NCI-H82 (cell line): ENCODE measurements at regions not wholly inside any gene's neighbourhood (a gene's known extent, or its start where the extent isn't known, plus 50 kb on each side); places are given as distances from the start of the nearest gene placed in this dataset.
"Not testable (repeated sequence)": the region's sequence is repeated elsewhere in the genome, so short reads cannot be mapped to it uniquely, and the experiment has no call there.

Experiments
- DNase-seq: peaks from one replicate; lab custom pipeline; 2025; lab: John Stamatoyannopoulos, UW

DNA sequence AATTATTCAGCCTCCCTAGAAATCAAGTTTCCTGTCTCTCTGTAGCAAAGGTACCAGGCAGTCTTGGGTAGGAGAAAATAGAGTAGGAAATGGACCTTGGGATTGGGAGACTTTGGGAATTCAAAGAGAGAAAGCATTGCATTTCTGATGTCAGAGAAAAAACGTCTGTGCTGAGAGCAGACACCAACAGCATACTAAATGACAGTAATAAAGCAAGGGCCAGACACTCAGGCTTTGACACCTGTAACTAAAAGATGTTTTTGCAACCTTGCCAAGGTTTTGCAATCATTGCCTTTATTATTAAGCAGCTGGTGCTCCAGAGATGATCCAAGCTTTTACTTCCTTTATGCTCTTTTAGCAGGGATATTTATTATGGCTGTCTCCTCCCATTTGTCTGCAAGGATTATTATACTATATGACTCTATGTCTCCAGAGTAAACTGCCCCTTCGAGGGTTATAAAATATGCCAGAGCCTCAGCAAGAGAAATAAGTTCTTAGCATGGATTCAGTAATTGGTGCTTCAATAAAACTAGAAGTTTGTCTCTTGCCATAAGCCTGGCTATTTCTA, 85.2 kb upstream of the GRAMD1B start:
- no peak for DNase-seq

DNA sequence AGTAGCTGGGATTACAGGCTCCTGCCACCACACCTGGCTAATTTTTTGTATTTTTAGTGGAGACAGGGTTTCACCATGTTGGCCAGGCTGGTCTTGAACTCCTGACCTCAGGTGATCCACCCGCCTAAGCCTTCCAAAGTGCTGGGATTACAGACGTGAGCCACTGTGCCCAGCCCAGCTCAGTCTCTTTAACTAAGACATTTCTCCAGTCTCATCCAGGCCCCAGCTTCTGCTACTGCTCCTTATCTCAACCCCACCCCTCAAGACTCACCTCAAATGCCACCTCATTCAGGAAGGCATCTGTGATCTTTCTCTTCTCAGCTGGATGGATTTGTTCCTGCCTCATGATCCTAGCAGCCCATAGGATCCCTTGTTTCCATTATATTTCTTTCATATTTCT, 85.9 kb upstream of the GRAMD1B start:
- peak; percentile 26 for DNase-seq

DNA sequence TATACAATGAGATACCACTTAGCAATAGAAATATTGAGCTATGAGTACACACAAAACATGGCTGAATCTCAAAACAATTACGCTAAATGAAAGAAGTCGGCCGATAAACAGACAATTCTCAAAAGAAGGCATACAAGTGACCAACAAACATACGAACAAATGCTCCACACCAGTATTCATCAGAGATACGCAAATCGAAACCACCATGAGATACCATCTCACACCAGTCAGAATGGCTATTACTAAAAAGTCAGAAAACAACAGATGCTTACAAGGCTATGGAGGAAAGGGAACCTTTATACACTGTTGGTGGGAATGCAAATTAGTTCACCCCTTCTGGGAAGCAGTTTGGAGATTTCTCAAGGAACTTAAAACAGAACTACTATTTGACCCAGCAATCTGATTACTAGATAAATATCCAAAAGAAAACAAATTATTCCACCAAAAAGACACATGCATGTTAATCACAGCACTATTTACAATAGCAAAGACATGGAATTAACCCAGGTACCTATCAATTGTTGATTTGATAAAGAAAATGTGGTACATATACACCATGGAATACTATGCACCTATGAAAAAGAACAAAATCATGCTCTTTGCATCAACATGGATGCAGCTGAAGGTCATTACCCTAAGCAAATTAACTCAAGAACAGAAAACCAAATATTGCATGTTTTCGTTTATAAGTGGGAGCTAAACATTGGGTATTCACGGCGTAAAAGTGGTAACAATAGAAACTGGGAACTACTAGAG, 90.9 kb upstream of the GRAMD1B start:
- no peak for DNase-seq

DNA sequence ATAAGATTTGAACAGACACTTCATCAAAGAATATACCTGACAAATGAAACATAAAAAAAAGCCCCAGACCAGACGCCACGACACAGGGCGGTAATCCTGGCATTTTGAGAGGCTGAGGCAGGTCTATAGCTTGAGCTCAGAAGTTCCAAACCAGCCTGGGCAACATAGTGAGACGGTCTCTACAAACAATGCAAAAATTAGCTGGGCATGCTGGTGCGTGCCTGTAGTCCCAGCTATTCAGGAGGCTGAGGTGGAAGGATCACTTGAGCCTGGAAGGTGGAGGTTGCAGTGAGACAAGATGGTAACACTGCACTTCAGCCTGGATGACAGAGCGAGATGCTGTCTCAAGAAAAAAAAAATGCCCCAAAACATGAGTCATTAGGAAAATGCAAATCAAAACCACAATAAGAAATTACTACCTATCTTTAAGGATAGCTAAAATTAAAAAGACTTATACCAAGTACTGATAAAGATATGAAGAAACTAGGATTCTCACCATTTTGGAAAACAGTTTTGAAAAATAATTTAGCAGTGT, 91.7 kb upstream of the GRAMD1B start:
- no peak for DNase-seq

DNA sequence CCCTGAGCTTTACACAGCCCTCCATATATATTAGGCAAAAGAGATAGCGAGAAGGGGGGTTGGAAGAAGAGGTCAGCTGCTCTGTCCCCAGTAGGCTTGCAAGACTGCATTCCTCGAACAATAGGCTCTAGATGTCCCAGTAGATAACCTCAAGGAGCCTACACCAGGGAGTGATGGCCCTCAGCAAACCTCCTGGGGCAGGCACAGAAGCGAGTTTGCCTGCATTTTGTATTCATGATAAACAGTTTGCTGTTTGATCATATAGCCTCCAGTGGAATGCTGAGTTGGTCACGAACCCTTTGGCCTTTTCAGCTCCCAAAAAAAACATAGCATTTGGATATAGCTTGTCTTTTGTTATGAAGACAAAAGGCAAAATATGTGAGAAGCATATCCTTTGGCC, 95.1 kb upstream of the GRAMD1B start:
- no peak for DNase-seq

DNA sequence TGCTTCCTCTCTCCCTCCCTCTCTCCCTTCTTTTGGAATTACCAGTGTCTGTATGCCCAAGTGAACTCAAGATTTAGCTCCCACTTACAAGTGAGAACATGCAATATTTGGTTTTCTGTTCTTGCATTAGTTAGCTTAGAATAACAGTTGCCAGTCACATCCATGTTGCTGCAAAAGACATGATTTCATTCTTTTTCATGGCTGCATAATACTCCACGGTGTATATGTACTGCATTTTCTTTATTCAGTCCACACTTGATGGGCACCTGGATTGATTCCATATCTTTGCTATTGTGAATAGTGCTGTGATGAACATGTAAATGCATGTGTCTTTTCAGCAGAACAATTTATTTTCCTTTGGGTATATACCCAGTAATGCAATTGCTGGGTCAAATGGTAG, 97.5 kb upstream of the GRAMD1B start:
- DNase-seq: not testable (repeated sequence)

DNA sequence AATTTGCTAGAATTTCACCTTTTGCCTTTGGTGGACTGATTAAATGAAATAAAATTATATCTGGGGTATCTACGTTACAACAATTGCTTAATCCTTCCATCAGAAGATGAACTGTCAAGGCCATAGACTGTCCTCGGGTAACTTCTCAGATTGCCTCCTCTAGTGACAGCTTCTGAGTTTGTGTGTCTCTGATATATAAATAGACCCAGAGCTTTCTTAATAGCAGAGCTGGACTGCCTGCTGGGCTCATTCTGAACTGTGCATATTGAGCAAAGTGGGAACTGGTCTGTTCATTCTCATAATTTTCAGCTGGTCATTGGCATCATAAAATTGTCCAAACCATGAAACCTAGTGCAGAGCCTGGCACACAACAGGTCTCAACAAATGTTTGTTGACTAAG, 99.1 kb upstream of the GRAMD1B start:
- no peak for DNase-seq

DNA sequence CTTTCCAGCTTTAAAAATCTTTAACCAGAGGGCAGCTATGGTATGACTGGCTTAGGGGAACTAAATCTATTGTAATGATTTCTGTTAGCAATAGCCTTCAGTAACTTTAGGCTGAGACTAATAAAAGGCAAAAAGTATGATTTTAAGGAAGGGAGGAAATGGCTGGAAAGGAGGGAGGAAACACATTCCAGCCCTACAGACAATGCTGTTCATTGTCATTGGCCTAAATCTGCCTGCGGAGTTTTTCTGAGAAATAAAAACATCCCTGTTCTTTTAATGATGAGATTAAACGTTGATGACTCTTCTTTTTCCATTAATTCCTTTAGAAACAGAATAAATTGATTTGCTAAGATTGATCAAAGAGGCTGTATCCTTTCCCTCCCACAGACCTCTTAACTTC, 99.6 kb upstream of the GRAMD1B start:
- DNase-seq: no peak

DNA sequence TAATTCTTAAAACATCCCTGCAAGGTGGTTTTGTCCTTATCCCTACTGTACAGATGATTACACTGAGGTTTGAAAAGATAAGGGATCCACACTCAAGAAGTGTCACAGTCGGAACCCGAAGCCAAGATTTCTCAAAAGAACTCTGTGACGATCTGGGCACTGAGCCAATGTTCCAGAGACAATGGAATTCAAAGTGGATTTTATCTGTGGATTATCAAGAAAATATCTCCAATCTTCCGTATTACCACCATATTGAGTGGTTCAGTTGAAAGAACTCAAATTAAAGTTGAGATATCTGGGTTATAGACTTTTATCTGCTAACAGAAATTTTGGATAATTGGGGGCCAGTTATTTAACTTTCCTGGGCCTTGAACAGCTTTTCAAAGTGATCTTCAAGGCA, 100.0 kb upstream of the GRAMD1B start:
- DNase-seq: peak; percentile 46

DNA sequence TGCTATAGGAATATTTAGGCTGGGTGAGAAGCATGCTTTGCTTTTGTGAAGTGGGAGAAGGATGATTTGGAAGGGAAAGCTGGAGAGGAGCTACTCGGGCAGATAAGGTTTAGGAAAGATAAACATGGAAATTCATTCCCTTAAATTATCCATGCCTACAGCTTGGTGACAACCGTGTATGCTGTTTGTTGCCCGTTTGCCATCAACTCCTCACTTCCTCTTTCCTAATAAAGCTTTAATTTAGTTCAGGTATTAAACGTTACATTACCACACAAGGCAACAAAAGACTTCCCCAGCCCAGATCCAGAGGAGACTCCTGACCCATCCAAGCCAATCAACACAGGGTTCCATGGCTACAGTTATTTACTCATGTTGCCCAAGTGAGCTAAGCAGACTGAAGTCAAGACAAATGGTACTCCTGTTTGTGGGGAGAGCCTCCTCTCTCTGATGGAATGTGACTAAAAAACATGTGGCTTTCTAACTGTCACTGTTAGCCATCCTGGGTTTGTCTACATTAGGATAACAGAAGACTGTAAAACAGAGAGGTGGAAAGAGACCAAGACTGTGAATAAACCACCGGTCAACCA, 101.7 kb upstream of the GRAMD1B start:
- no peak for DNase-seq

DNA sequence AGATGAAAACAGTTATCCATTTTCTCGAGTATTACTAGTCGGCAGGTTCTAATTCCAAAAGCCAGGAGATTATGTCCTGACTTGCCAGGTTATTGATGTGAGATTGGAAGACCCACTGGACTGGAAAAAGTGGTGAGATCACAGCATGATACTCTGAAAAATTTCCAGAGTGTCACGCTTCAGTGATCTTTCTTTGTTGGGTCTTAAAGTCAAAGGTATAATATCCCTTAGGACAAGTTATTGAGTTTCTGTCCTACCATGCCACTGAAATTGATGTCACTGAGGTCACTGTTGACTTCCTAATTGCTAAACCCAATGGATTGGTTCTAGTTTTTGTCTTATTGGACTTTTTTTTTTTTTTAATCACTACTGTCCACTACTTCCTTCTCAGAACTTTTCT, 104.5 kb upstream of the GRAMD1B start:
- DNase-seq: no peak

DNA sequence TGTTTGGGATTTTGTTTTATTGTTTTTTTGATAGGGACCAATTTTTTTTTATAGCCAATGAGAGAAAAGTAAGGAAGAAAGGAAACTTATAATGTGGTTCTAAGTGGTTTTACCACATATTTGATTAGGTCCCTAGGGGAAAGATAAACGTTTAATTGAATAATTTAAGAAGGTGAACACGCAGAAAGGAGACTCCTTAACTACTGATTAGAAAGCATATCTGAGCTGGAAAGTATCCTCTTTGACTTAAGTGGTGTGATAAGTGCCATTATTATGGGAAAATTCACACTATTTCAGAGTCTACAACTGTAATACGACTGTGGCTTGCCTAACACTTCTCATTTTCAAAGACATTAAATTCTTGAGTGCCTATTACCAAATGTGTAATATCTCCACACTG, 106.5 kb upstream of the GRAMD1B start:
- DNase-seq: no peak

DNA sequence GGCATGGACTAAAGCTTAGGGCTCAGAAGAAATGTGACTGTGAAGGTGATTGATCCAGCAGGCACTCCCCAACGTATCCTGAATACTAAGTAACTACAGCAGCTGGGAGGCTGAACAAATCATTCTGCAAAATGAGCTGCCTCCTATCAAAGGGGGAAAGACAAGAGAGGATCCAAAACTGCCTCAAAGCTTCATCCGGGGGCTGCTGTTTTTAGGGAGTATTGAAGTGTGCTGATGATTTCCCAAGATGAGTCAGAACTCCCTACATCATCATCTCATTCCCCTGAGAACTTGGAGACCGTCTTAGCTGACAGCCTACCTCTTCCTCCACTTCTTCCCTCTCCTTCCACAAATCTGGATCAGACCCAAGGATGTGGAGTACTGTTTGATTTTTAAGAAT, 108.4 kb upstream of the GRAMD1B start:
- no peak for DNase-seq

DNA sequence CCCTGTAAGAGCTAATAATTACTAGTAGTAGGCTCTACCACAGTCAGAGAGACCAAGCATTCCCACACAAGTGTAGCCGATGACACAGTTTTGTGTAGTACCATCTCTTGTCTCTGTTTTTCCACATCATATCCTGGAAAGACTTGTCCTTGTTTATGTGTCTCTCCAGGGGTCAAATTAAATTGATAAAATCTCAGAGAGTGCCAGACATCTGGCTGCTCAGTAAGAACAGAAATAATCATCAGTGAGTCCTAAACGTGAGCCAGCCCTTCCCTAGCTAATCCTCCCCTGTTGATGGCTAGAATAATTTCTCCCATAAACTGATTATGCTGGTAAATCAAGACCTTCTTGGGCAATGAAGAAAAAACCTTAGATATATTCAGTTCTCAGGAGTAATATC, 111.4 kb upstream of the GRAMD1B start:
- DNase-seq: peak; percentile 57

DNA sequence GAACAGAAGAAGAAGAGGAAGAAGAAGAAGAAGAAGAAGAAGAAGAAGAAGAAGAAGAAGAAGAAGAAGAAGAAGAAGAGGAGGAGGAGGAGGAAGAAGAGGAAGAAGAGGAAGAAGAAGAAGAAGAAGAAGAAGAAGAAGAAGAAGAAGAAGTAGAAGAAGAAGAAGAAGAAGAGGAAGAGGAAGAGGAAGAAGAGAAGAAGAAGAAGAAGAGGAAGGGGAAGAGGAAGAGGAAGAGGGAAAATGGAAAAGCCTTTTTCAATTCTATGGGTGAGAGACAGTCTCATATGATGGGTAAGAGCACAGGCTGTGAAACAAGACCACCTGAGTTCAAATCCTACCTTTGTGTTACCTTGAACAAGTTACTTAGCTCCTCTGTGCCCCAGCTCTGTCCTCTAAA, 111.9 kb upstream of the GRAMD1B start:
- not testable (repeated sequence) for DNase-seq

DNA sequence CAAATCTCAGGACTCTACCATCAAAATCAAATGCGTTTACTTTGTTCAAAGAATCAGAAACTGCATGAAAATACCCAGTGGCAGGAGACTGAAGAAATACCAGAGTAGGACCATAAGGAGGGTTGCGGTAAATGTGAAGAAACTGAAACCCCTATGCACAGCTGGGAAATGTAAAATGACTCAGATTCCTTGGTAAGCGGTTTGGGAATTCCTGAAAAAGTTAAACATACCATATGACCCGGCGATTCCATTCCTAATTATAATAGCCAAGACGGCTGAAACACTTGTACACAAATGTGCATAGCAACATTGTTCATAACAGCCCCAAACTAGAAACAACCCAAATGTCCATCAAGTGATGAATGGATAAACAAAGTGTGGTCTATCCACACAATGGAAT, 114.1 kb upstream of the GRAMD1B start:
- DNase-seq: no peak

DNA sequence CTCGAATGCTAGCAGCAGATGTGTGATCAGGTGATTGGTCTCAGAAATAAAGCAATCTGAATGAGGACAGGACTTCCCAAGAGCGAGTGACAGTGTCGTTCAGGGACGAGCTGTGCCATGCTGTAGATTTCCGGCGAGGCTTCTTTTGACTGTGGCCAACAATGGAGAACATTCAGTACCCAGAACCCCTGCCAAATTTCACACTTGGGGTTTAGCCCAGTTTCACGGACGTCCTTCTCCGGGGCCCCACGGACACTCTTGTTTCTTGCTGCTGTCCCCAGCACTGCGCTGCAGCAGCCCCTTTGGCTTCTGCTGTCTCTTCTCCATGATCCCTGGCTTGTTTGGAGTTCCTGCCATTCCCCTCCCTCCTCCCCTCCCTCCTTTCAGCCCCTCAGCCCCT, 115.1 kb upstream of the GRAMD1B start:
- DNase-seq: no peak

DNA sequence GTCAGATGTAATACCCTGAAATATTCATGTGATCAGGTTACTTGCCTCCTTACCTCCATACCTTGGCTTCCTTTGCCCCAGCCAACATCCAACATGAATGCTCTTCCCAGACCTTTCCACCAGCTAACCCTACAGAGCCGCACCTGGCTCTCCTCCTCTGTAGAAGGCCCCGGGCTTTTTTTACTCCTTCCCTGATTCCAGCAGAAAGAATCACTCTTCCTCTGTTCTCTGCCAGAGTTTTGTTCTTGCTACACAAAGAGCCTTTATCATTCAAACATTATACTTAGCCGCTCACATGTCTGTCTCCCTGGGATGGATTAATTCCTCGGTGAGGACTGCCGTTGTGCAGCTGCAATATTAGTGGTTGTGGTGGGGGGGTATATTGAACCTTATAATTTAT, 116.8 kb upstream of the GRAMD1B start:
- DNase-seq: no peak

DNA sequence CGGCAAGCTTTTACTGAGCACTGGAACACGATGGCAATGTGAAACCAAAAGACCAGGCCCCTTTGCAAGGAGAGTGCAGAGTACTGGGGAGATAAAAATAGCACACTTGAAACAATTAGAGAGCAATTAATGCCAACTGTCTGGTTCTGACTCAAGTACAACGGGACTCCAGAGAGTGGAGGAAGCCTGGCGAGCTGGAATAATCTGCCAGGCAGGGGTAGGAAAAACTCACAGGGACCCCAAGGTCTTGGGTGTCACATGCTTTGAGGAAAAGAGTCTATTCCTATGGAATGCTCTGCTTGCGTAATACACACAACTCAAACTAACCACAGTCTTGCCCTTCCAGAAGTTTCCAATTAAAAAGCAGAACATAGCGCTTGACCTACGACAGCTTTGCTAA, 113.0 kb upstream of the CLMP start:
- no peak for DNase-seq

DNA sequence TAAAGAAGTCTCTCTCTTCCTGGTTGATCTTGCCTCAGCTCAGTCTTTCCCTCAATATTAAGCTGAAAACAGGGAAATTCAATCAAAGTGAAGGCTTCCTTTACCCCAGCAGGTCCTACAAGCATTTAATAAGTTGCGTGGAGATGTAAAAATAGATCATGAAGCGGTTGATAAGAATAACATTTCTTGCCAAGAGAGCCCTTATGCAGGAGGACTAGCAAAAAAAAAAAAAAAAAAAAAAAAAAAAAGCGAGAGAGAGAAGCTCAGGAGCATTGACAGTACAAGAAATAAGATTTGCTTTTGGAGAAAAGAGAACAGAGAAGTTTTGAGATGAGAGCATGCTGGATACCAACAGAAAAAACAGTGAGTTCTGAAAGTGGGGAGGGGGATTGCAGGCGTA, 112.2 kb upstream of the CLMP start:
- DNase-seq: no peak

DNA sequence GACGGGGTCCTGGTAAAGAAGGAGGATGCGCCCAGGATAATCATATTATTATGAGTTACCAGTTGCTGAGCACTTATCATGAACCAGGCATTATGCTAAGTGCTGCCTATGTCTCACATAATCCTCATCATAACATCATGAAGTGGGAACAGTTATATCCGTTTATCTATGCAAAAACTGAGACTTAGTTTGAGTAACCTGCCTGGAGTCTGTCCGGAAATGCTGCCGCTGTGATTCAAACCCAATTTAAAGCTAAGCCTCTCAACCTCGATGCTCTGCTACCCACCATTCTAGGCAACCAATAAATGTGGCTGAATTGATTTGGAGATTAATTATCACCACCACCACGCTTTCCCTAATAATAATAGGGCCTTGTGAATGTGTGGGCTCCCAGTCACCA, 111.5 kb upstream of the CLMP start:
- peak; percentile 13 for DNase-seq

DNA sequence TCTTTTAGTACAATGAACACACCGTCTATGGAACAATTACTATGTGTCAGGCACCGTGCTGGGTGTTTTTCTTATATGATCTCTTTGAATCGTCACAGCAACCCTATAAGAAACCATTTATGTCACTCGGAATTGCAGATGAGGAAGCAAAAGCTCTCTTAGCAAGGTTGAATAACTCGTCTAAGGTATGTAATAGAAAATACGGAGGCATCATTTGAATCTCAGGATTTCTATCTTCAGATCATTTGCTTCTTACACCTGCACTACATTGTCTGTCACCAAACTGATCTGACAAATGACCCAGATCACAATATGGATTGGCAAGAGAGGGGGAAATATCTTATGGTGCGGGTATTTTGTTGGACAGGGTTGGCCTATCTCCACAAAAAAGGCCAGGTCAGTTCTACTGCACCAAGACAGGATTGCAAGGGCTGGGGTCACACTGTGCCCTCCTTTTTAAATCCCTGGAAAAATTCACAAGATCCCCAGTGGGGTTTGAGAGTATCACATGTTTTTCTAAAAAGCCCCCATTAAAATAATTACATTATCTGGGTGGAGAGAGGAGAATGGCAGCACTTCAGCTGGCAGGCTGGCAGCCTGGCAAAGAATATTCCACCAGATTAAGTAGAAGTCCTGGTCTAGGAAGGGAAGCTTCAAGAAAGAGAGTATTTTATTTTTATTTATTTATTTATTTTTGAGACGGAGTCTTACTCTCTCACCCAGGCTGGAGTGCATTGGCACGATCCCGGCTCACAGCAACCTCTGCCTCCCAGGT, 110.7 kb upstream of the CLMP start:
- no peak for DNase-seq
